Hepatocyte (in vitro differentiated cells): ENCODE measurements at regions not wholly inside any gene's neighbourhood (a gene's known extent, or its start where the extent isn't known, plus 50 kb on each side); places are given as distances from the start of the nearest gene placed in this dataset.

Experiments used
- EZH2phosphoT487 ChIP-seq: fragments of 200-600 bp; sonication (generic); IDR thresholded peaks from one replicate; pipeline ENCODE4 v1.6.1; 2018; ENCODE audit warnings: antibody characterized with exemption, mild to moderate bottlenecking, low read depth, moderate library complexity; ENCODE audit not compliant: unreplicated experiment, severe bottlenecking
- TF ChIP-seq, protein P1 (sequence below): fragments of 200-600 bp; sonication (generic); IDR thresholded peaks from 2 replicates; pipeline ENCODE4 v1.5.1; 2016; ENCODE audit warnings: antibody characterized with exemption, mild to moderate bottlenecking; ENCODE audit not compliant: poor library complexity

DNA sequence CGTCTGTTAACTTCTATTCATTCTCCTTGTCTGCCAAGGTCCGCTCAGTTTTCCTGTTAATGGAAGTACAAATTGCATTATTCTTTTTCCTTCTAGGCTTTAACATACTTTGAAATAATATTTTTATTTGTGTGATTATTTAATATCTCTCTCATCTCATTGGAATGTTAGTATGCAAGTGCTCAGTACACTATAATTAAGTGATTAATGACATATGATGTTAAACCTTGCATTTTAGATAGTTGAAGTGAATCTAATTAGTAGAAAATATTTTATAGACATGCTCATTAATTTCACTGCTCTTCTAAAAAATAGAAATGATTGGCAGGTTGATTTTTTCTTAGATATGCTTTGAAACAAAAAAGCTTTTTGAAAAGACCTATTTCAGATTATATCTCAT lies 1079.8 kb downstream of the RAPGEF2 start:
- TF ChIP-seq, protein P1, sequence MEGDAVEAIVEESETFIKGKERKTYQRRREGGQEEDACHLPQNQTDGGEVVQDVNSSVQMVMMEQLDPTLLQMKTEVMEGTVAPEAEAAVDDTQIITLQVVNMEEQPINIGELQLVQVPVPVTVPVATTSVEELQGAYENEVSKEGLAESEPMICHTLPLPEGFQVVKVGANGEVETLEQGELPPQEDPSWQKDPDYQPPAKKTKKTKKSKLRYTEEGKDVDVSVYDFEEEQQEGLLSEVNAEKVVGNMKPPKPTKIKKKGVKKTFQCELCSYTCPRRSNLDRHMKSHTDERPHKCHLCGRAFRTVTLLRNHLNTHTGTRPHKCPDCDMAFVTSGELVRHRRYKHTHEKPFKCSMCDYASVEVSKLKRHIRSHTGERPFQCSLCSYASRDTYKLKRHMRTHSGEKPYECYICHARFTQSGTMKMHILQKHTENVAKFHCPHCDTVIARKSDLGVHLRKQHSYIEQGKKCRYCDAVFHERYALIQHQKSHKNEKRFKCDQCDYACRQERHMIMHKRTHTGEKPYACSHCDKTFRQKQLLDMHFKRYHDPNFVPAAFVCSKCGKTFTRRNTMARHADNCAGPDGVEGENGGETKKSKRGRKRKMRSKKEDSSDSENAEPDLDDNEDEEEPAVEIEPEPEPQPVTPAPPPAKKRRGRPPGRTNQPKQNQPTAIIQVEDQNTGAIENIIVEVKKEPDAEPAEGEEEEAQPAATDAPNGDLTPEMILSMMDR: no peak
- no peak for TF ChIP-seq EZH2phosphoT487
